ENCODE measurements at regions not wholly inside any gene's neighbourhood (a gene's known extent, or its start where the extent isn't known, plus 50 kb on each side); places are given as distances from the start of the nearest gene placed in this dataset.

DNA sequence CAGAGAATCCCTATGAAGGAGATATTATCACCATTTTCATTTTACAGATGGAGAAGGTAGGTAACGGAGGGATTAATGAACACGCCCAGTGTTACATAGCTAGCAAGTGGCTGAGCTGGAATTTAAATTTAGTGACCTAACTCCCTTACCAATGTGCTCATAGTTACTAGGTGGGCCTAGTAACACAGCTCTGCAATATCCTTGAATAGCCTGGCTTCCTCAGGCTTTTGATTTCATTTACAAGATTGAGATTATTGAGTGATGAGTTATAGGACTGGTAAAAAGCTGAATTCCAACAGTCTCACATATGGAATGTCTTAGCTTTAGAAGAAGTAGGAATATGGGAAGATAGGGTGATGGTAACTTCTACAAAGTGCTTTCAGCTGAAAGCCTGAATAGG lies 336.3 kb upstream of the KIF2A start:
- DNase-seq: no peak

GRCh38 chr5:61970218-61970617 lies 335.8 kb upstream of the KIF2A start:
- DNase-seq: no peak

- DNase-seq: no peak
Observed at GRCh38 chr5:61974680-61975079, 331.3 kb upstream of the KIF2A start.

GRCh38 chr5:61981886-61982285 lies 324.1 kb upstream of the KIF2A start:
- DNase-seq: no peak

DNA sequence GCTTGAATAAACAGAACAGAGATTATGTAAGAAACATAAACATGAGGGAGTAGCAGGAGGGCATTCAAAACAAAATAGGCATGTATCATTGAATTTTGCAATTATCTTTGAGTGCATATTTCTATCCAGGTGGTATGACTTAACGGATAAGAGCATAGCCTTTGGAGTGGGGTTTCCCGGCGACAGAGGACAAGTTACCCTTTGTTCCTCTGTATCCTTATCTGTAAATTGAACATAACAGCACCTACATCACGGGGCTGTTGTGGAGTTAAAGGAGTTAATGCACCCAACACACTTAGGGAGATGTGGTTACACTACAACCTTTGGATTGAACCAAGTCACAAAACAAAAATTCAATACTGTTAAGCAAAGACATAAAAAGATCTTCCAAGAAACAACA lies 314.6 kb upstream of the KIF2A start:
- no peak for DNase-seq

- no peak for DNase-seq
Observed at GRCh38 chr5:61991866-61992265, 314.1 kb upstream of the KIF2A start.

DNA sequence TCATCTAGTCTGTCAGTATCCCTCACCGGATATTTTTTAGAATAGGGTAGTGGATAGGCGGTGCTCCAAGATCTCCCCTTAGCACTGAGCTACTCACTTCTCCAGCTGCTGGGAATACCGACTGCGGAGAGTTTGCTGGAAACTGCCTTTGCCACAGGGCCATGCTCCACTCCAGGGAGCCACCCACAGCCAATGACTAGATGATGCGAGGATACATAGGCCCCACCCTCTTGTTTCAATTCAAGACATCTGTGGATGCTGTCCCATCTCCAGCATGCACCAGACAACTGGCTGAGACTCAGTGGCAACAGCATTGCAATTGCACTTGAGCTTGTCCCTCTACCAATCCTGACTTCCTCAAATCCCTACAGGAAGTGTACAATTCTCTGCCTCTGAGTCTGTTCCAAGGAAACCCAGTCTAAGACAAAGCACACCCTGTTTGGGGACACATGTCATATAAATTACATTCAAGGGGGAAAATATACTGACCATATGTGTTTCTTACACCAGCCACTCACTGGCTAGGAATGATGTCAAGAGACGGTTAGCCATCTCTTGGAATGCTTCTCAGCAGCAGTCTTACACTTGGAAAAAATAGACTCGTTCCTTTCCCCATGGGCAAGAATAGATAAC lies 312.6 kb upstream of the KIF2A start:
- DNase-seq: no peak

- DNase-seq: no peak
Observed at GRCh38 chr5:61994171-61994570, 311.8 kb upstream of the KIF2A start.

DNA sequence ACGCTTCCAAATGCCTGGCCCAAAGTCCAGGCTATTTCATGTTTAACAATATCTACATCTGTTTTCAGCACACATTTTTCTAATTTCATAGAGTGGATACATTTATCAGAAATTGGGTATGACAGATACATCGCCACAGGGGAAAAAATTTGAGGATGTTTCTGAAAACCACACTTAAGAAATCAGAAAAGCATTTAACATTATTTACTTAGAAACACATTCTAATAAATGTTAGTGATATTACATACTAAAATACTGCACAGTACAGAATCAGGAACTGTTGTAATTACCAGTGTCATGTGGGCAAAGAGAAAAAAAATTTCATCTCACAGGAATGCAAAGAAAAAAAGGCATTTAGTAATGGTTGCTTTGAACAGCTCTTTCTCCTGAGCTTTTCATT lies 310.5 kb upstream of the KIF2A start:
- DNase-seq: no peak

GRCh38 chr5:61999371-61999770 lies 306.6 kb upstream of the KIF2A start:
- peak in 1 of 2 donors; percentile 15 for DNase-seq

DNA sequence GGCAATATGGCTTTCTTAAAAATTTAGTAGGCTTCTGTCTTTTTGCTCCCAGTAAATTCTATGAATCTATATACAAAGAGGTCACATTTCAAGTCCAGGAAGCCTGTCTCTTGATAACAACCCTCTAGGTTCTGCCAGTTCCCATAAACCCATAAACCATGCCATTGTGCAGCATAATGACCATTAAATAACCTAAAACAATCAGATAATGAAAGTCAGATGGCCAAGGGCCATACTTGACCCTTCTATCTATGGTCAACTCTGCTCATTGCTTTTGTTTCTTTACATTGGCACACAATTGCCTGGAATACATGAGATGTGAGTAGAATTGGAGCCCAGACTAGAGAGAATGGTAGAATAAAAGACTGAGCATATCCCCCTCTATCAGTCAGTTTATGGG lies 305.4 kb upstream of the KIF2A start:
- no peak for DNase-seq

DNA sequence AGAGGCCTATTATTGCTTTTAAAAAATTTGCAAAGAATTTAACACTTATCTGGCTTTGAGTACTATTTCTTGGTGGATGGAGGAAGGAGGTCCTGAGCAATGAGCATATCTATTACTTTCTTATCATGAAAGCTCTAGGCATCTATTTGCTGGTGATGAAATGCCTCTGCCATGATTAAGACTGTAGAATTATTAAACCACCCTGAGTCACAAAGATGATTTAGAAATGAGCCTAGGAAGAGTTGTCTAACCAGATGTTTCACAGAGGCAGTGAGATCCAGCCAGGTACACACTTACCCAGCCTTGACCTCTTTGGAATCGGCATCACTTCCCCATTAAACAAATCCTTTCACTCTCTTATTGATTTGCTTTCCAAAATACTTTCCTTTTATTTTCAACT lies 304.4 kb upstream of the KIF2A start:
- no peak for DNase-seq

DNA sequence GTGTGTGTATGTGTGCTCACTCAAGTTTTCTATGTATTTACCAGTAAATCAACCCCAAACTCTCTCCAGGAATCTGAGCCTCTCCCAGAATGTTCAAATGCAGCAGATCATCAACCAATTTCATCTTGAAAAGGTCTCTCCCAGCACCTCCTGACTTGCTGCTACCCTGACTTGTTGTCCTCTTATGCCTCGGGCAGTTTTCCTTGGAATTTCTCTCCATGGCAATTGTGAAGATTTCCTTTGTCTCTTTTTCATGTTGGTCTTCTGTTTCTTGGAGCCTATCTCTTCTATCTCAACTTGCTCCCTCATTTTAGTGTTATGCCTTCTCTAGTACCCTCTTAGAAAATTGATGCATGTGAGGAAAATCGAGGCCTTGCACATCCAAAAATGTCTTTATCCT lies 303.6 kb upstream of the KIF2A start:
- DNase-seq: no peak

GRCh38 chr5:62005551-62005950 lies 300.5 kb upstream of the KIF2A start:
- DNase-seq: no peak

GRCh38 chr5:62007457-62007856 lies 298.5 kb upstream of the KIF2A start:
- peak; percentile 7 to 10 for DNase-seq

DNA sequence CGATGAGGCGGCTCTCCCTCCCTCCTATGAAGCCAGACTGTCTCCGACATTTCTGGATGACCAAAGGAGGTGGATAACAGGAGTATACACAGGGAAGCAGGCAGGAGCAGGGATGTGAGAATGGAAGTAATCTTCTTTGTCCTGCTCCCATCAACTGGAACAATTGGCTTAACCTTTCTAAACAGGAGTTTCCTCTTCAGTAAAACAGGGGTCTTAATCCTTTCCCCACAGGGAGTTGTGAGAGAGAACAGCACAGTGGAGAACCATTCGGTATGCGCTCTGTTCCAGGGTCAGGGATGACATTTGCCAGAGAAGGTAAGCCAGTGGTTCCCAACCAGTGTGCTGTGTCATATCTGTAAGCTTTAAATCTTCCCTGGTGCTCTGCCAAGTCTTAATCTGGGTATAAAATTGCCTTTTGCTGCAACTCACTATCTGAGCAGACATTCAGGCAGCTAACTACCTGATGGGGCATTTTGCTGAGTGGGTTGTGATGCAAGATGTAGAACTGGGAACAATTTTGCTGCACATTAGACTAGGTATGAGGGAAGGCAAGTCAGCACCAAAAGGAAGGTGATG lies 294.8 kb upstream of the KIF2A start:
- no peak for DNase-seq

DNA sequence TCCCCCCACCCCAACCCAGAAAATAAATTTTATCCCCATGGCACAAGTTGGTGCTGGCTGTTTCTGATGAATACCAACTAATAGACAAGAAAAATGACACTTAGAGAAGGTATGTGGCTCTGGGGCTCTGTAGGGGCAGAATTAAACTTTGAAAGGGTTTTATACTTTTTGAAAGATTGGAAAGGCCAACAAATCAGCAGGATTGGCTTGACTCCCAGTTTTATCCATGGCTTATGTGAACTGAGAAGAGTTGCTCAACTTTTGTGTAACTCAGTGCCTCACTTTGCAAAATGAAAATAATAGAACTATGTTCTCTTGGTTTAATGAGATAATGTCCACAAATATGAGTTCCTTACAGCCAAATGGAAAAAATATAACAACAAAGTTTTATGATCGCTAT lies 288.9 kb upstream of the KIF2A start:
- no peak for DNase-seq

GRCh38 chr5:62029303-62029702 lies 276.7 kb upstream of the KIF2A start:
- DNase-seq: no peak

DNA sequence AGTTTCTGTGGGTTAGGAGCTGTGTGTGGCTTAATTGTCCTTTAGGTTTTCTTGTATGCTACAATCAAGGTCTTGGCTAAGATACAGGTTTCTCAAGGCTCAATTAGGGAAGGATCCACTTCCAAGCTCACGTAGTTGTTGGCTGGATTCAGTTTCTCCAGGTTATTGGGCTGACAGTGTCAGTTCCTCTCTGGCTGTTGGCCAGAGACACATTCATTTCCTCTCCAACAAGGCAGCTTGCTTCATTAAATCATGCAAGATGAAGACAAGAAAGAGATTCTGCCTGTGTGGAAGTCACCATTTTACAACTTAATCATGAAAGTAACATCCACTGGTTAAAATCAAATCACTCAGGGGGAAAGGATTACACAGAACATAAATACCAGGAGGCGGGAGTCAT lies 275.7 kb upstream of the KIF2A start:
- no peak for DNase-seq

DNA sequence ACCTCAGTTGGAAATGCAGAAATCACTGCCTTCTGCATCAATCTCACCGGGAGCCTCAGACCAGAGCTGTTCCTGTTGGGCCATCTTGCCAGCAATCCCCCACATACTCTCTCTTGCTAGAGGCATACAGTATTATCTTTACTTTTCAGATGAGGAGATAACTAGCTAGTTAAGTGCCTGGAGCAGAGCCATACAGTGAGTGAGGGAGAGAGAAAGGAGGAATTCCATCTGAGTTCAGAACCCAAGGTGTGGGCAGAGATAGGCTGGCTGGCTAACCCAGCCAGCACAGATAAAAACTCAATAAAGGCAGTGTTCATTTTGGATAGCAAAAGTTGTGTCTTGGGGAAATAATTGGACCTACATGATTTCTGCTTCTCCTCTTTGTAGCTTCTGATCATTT lies 268.0 kb upstream of the KIF2A start:
- DNase-seq: no peak

DNA sequence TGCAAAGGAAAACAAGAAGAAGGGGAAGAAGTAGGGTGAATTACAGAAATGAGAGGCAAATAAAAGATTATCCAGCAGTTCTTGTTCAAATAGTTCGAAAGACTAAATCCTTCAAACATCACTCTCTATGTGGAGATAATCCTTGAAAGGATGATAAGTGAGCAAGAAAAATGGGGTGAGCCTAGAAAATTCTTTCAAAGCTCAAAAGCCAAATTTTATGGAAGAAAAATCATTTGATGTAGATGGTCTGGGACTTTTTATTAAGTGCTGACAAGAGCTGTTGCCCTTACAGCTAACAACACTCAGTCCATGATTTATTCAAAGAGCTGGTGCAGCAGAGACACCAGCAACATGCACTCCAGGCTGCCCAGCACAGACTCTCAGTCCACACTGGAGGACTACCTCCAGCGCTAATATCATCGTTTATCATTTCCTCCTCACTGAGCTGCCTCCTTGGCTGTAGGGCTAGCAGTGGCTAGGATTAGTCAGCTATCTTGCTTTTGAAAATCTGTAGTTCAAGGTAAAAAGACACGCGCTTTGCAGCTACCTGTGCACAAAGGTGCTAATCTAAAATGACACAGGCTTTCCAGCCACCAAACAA lies 264.8 kb upstream of the KIF2A start:
- DNase-seq: no peak

- DNase-seq: no peak
Observed at GRCh38 chr5:62042007-62042406, 264.0 kb upstream of the KIF2A start.

DNA sequence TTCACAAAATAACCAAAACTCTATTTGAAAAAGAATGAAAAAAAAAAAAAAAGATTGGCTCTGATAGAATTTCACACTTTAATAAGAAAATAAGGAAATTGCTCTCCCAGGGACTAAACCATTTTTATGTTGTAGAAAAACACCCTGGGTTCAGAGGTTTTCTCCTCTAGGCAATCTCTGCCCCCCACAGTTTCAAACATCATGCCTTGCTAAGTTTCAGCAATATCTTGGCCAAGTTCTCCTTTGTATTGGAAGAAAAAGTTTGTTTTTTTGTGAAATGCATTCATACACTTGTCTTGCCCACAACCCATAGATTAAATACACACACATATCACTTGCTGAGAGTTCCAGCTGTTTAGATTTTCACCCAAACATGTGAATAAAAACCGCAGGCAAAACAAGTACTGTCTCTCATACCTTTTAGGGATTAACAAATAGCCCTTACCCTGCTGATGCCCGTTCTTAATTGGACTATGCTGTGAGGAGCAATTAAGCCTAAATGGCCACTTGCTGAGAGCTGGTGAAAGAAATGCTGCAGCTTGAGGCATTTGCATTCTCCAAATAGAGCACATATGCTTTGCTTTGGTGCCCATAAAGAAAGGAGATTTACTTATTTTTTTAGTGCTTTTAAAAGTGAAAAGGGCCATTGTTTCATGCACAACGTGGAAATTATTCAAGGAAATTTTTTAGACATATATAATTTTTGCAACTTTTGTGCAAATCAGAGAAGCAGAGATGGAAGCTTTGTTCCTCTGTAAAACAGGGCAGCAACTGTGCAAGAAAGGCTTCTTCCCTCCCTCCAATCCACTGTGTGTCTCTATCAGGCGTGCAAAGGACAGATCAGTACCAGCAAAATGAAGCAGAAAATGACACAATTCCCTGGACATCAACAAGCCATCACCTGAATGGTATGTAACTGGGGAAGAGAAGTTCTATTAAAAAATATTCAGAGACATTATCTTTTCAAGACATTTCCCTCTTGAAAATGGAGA lies 262.4 kb upstream of the KIF2A start:
- DNase-seq: no peak
